ENCODE measurements at regions not wholly inside any gene's neighbourhood (a gene's known extent, or its start where the extent isn't known, plus 50 kb on each side); places are given as distances from the start of the nearest gene placed in this dataset.
A peak's percentile ranks its signal among the peaks of the same experiment; 100 is the strongest.
"Not testable (repeated sequence)": the region's sequence is repeated elsewhere in the genome, so short reads cannot be mapped to it uniquely, and the experiment has no call there.

- not testable (repeated sequence) for H3K9me3 ChIP-seq (ENCODE audit: control insufficient read depth in 4 of 4, low read length in 3 of 4); DNase-seq (ENCODE audit: low spot score); H3K9ac ChIP-seq (ENCODE audit: low read depth in 1 of 2, low read length in 2 of 2); H3K27me3 ChIP-seq (ENCODE audit: control insufficient read depth in 4 of 4, insufficient read depth in 4 of 4, low read length in 3 of 4); H3K4me3 ChIP-seq (ENCODE audit: low read depth in 1 of 3, low read length in 3 of 3); H3K27ac ChIP-seq (ENCODE audit: low read depth in 1 of 2, low read length in 2 of 2)
- Histone ChIP-seq H3K36me3 (ENCODE audit: control insufficient read depth in 4 of 4, insufficient read depth in 3 of 4, low read depth in 1 of 4, low read length in 3 of 4) (peaks cover 4 to 31% (median 15%) of the 10 kb centered on the region in 4 donors), H3K4me1 (ENCODE audit: control insufficient read depth in 4 of 4, insufficient read depth in 4 of 4, low read length in 3 of 4) (peaks cover 2 to 19% (median 7%) of the 10 kb centered on the region in 4 donors)
- 58% methylated on average over 5 of the region's 5 CpGs for WGBS
Observed at GRCh38 chr1:147103416-147104155, 68.7 kb downstream of the PRKAB2 start.

DNA sequence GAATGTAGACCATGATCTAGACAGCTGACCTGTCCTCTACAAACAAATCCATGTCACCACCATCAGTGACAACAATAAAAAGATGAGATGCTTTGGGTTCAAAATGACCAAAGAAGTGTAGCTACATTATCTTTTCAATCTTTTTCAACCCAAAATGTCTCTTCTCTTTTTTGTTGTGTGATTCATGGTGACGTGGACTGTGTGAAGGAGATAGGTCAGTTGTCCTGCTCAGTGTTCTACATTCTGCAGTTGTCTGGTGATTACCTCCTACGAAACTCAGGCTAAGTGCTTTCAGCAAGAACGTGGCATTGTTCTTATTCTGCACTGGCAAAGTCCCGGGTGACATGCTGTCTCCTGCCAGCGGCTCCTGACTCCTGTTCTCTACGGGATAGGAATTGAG, 73.1 kb downstream of the PRKAB2 start:
- H3K9ac ChIP-seq (ENCODE audit: low read depth in 1 of 2, low read length in 2 of 2): no peak overlapping the region
- no peak for DNase-seq (ENCODE audit: low spot score)
- 92% methylated on average over 6 of the region's 6 CpGs for WGBS

GRCh38 chr1:147098338-147098973, 73.8 kb downstream of the PRKAB2 start:
- H3K36me3 ChIP-seq (ENCODE audit: control insufficient read depth in 4 of 4, insufficient read depth in 3 of 4, low read depth in 1 of 4, low read length in 3 of 4): peaks cover 4 to 28% (median 12%) of the 10 kb centered on the region in 4 donors
- not testable (repeated sequence) for H3K27ac ChIP-seq (ENCODE audit: low read depth in 1 of 2, low read length in 2 of 2); H3K4me1 ChIP-seq (ENCODE audit: control insufficient read depth in 4 of 4, insufficient read depth in 4 of 4, low read length in 3 of 4); H3K9ac ChIP-seq (ENCODE audit: low read depth in 1 of 2, low read length in 2 of 2); H3K9me3 ChIP-seq (ENCODE audit: control insufficient read depth in 4 of 4, low read length in 3 of 4); H3K27me3 ChIP-seq (ENCODE audit: control insufficient read depth in 4 of 4, insufficient read depth in 4 of 4, low read length in 3 of 4); H3K4me3 ChIP-seq (ENCODE audit: low read depth in 1 of 3, low read length in 3 of 3); DNase-seq (ENCODE audit: low spot score)
- TF ChIP-seq, protein P1, sequence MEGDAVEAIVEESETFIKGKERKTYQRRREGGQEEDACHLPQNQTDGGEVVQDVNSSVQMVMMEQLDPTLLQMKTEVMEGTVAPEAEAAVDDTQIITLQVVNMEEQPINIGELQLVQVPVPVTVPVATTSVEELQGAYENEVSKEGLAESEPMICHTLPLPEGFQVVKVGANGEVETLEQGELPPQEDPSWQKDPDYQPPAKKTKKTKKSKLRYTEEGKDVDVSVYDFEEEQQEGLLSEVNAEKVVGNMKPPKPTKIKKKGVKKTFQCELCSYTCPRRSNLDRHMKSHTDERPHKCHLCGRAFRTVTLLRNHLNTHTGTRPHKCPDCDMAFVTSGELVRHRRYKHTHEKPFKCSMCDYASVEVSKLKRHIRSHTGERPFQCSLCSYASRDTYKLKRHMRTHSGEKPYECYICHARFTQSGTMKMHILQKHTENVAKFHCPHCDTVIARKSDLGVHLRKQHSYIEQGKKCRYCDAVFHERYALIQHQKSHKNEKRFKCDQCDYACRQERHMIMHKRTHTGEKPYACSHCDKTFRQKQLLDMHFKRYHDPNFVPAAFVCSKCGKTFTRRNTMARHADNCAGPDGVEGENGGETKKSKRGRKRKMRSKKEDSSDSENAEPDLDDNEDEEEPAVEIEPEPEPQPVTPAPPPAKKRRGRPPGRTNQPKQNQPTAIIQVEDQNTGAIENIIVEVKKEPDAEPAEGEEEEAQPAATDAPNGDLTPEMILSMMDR (IDR thresholded peaks at IDR 0.05; ENCODE audit: low read depth, low read length, missing input control): peak; percentile 40
- peak; percentile 68 to 73 for TF ChIP-seq RAD21 (IDR thresholded peaks at IDR 0.05)
- WGBS: 78% methylated on average over 11 of the region's 11 CpGs

More for the DNA sequence above, 73.1 kb downstream of the PRKAB2 start:
- Histone ChIP-seq H3K36me3 (ENCODE audit: control insufficient read depth in 4 of 4, insufficient read depth in 3 of 4, low read depth in 1 of 4, low read length in 3 of 4) (peaks cover 4 to 28% (median 12%) of the 10 kb centered on the region in 4 donors), H3K4me3 (ENCODE audit: low read depth in 1 of 3, low read length in 3 of 3) (no peak overlapping the region), H3K9me3 (ENCODE audit: control insufficient read depth in 4 of 4, low read length in 3 of 4) (no peaks in the 10 kb centered on the region), H3K4me1 (ENCODE audit: control insufficient read depth in 4 of 4, insufficient read depth in 4 of 4, low read length in 3 of 4) (no peaks in the 10 kb centered on the region), H3K27me3 (ENCODE audit: control insufficient read depth in 4 of 4, insufficient read depth in 4 of 4, low read length in 3 of 4) (no peaks in the 10 kb centered on the region), H3K27ac (ENCODE audit: low read depth in 1 of 2, low read length in 2 of 2) (no peak overlapping the region)
- TF ChIP-seq FOXA2 (IDR thresholded peaks at IDR 0.05): no peak
- TF ChIP-seq GABPA (IDR thresholded peaks at IDR 0.05 in 1 of 2, conservative IDR thresholded peaks at IDR 0.05 in 1 of 2): no peak
- no peak for TF ChIP-seq HNF4A (conservative IDR thresholded peaks at IDR 0.05)
- no peak for TF ChIP-seq REST (IDR thresholded peaks at IDR 0.05)
- TF ChIP-seq JUND (IDR thresholded peaks at IDR 0.05): no peak
- TF ChIP-seq SP1 (IDR thresholded peaks at IDR 0.05): no peak
- TF ChIP-seq YY1 (IDR thresholded peaks at IDR 0.05): no peak
- no peak for TF ChIP-seq NR2F2 (IDR thresholded peaks at IDR 0.05)
- TF ChIP-seq RAD21 (IDR thresholded peaks at IDR 0.05): no peak
- no peak for TF ChIP-seq RXRA (IDR thresholded peaks at IDR 0.05)
- TF ChIP-seq, protein P2, sequence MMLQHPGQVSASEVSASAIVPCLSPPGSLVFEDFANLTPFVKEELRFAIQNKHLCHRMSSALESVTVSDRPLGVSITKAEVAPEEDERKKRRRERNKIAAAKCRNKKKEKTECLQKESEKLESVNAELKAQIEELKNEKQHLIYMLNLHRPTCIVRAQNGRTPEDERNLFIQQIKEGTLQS (IDR thresholded peaks at IDR 0.05): no peak
- no peak for TF ChIP-seq TAF1 (conservative IDR thresholded peaks at IDR 0.05)
